NOMO-1 treated with dmso at 0.1 percent for 144 hours (cell line): ENCODE measurements at regions not wholly inside any gene's neighbourhood (a gene's known extent, or its start where the extent isn't known, plus 50 kb on each side); places are given as distances from the start of the nearest gene placed in this dataset.
"Not testable (repeated sequence)": the region's sequence is repeated elsewhere in the genome, so short reads cannot be mapped to it uniquely, and the experiment has no call there.

Experiments
- DNase-seq: peaks from one replicate; lab custom pipeline; 2025; ENCODE audit not compliant: unreplicated experiment; lab: John Stamatoyannopoulos, UW

DNA sequence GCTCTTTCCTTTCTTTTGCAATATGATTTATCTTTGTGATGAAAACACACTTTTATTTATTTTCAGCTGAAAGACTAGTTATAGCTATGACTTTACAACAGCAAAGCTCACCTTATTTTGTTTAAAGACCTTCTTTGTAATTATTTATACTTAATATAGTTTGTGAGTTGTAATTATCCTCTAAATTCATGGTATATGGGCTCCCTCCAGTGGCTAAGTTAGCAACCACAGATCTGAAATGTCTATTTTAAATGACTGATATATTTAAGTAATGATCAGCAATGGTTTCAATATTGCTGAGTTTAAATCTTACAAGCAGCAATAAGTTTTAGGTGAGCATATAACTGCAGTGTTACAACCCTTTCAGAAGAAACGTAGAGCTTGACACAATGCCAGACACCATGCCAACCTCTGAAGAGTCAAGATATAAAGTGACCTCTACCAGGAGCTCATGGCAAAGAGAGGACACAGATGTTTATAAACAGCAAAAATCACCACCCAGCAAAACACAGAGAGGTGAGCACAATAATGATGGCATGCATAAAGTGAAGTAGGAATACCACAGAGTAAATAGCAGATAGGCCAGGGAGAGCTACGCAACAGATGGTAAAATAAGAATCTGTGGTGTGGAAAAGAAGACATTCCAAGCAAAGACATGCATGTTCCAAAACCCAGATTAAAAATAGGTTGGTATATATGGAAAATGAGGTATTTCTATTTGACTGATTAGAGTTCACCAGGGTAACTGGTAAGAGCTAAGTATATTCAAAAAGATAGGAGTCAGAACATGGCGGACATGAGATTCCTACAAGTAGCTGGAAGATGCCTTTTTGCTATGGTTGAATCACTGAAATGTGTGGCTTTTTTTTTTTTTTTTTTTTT is 143.7 kb upstream of the ZNF385D start:
- DNase-seq, result no peak

DNA sequence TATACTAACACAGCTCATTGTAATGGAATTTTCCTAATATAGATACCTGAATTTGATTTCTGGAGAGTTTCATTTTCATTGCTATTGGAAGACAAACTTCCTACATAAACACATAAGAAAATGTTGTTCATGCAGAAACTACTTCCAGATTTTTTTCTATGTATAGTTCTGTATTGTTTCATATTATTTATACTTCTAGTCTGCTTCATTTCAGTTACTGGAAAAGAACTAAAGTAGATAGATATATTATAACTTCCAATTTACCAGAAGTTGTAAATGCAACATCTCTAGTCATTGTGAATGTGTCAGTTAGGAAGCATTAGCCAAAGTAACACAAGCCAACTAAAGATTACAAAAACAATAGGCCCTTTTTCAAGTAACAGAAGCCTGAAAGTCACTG is 147.3 kb upstream of the ZNF385D start:
- no peak for DNase-seq

DNA sequence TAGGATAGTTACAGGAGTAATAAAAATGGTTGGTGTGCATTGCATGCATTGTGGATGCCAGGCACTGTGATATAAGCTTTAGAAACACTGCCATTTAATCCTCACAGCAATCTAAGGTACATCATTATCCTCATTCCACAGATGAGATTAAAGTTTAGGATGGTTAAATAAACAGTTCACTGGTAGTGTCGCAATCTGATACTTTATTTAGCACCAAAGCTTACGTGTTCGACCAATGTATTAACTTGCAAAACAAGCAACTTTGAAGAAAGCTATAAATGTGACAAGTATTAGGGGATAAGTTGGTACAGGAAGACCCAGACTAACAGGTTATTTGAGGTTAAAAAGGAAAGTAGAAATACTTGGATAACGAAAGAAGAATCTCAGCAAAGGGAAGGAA is 150.5 kb upstream of the ZNF385D start:
- DNase-seq, result no peak

DNA sequence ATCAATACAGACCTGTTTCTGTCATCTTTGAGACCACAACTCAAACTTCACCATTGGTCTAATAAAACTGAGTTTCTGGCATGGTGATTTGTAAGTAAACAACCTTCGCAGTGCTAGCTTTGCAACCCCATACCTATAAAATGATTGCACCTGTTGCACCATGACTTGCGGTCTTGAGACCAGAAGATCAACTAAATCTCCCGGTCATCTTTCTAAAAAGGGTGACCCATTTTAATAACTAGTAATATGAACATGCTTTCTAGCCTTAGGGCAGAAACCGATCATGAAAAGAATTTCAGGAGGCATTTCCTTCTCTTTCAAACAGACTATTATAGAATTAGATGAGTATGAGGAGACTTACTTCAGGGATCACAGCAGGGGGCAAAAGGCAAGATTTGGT is 151.9 kb upstream of the ZNF385D start:
- DNase-seq, result no peak

DNA sequence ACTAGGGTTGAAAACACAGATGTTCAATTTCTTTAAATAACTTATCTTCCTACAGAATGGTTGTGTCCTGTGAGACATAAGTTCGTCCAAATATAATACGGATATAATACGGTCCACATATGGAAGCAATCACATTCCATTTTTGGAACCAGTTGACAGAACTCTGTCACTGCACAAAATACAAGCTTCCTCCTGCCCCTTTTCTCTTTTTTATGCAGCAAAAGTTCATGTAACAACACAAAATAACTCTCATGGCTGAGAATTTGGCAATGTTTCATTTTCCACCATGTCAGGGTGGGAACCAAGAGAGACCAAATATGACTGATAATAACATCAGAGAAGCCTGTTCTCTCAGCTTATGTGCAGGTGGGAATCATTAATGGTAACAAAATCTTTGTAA is 158.1 kb upstream of the ZNF385D start:
- no peak for DNase-seq

DNA sequence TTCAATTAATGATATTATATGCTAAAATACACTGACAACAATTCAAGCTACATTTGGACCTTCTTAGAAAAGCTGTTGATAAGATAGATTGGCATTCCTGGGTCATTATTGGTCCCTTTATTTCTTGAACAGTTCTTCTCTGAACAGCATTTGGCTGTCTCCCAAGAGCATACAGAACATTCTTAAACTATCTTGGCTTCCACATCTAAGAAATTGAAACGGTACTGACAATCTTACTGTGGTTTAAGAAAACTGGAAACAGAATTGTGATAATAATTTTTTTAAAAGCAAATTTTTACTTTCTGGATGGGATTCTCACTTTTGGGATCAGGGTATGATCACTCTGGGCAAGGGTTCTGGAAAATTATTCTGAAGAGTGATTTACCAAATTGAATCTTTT is 161.7 kb upstream of the ZNF385D start:
- no peak for DNase-seq

DNA sequence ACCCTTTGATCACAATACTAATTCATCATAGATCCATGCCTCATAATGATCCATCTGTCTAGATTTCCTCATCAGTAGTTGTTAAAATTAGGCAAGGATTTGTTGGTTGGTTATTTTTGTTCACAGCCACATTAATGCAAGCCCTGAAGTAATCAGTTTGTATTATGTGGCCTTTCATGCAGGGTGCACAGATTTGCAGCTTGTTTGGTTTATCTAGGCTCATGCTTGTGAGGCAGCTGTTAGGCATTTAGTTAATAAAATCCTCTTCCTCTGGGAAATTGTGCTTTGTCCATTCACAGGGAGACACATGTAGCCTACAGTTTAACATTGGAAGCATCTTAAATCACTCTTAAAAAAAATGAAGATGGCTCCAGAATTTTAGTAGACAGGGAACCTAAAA is 162.8 kb upstream of the ZNF385D start:
- no peak for DNase-seq

DNA sequence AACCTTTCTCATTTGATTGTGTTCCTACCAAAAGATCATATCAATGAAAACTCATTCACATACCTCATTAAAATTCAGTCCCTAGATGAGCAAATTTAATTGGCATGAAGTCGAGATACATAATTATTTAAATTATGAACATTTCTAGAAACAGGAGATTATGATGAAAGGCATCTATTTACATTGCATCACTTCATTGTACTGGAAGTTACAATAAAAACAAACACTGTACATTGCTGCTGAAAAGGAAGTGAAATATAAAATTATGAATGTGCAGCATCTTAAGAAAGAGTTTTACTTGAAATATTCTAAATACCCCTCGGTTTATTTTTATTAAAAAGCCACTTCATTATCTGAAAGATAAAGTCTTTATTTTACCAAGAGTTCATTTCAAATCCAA is 163.4 kb upstream of the ZNF385D start:
- DNase-seq, result no peak

DNA sequence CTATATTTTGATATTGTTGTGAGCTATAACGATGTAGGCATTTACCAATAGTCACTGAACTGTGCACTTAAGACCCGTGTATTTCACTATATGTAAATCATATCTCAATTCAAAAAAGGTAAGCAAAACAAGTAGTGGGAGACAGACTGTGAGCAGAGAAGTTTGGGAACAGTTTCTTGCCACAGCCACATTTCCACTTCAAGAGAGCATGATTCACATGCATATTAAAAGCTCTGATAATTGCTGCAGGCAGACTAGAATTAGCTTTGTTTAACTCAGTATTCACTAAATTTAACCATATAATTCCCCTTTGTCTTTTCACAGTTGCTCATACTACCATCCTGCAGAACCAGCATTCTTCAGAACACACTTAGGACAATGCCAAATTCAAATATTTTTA is 168.4 kb upstream of the ZNF385D start:
- DNase-seq, result no peak

DNA sequence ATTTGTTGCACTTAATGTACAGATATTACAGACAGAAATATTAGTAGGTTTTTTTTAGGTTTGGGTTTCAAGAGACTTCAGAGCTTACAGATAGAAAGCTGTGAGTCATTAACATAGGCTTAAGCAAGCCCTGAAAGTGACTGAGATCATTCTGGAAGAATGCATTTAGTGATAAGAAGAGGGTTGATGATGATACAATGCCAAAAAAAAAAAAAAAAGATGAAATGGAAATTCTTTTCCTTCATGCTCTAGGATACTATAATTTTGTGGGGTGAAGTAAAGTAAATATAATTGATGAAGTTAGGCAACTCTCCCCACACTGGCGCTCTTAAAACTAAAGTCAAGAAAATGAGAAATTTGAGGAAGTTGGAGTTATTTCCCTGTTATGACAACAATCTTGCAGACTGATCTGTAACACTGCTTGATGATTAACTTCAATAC is 169.4 kb upstream of the ZNF385D start:
- DNase-seq, result no peak

DNA sequence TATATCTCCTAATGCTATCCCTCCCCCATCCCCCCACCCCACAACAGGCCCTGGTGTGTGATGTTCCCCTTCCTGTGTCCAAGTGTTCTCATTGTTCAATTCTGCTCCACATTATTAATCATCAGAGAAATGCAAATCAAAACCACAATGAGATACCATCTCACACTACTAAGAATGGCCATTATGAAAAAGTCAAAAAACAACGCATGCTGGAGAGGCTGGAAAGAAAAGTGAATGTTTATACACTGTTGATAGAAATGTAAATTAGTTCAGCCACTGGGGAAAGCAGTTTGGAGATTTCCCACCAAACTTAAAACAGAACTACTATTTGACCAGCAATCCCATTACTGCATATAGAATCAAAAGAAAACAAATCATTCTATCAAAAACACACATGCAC is 172.1 kb upstream of the ZNF385D start:
- not testable (repeated sequence) for DNase-seq

DNA sequence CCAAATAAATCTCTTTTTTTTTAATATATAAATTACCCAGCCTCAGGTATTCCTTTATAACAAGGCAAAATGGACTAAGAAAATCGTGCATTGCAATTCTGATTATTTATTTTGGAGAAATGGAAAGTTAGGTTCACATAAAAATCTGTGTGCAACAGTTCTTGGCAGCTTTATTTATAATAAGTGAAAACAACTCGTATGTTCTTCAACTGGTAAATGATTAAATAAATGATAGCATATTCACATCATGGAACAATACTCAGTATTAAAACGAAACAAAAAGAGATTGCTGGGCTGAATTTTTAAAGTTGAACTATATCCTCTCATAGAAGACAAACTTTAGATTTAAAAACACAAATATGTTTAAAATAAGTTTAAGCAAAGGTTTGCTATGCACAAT is 176.3 kb upstream of the ZNF385D start:
- no peak for DNase-seq

DNA sequence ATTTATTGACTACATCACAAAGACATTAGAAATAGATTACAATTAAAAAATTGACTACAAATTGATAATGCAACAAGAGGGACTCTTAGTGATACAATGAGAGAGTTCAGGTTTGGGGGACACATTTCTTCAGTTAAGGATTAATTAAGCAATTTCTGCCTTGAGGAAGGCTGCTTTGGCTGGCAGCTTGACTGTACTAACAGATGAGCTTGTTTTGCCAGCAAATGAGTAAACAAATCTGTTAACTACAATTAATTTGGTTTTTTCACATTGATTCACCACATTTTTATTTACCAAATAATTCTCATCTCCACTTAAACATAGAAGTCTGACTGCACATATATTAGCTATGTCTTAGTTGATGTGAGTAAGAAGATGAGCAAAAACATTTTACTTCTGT is 183.6 kb upstream of the ZNF385D start:
- DNase-seq, result no peak

DNA sequence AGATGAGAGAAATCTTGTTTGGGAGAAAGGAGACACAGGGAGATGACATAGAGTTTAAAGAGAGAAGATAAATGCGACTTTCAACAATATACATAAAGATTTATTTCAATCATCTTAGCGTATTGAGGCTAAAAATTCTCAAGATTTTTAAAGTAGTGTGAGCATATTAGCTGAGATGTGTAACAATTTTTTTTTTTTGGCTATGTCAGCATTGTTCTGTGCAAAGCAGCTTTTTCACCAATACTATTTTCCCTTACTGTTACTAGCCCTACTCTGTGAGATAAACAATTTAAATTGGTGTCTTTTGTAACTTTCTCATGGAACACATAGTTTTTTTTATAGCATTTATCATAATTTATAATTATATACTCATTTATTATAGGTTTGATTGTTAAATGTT is 185.2 kb upstream of the ZNF385D start:
- no peak for DNase-seq

DNA sequence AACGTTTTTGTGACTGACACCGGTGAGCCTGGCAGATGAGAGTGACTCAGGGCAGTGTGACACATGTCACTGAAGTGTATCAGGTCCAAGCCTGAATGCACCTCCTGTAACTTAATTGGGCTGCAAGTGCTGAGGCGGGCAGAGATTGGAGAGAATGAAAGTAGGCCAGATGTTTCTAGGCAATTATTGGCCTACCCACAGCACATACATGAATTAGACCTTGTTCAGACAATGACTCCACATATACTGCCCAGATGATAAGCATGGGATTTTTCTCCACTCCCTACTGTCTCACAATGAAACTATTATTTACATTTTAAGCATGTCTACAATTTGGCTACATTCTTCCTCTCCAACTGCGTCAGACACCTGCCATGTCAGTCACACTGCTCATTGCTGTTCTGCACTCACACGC is 187.3 kb upstream of the ZNF385D start:
- no peak for DNase-seq

DNA sequence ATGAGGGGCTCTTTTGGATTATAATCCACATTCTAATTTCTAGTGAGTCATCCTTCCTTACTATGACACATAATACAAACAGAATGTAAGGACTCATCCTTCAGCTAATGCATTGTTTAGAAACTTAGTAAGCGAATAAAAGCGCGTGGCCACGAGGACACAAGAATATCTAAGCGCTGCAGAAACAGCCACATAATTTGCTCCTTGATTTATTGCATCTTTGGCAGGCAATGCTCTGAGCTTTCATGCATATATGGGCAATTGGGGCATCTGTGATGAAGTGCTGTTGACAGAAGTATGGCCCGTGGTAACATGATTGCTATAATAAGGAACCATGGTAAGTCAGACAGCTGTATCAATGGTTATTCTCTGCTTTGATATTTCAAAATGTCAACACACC is 191.3 kb upstream of the ZNF385D start:
- no peak for DNase-seq

DNA sequence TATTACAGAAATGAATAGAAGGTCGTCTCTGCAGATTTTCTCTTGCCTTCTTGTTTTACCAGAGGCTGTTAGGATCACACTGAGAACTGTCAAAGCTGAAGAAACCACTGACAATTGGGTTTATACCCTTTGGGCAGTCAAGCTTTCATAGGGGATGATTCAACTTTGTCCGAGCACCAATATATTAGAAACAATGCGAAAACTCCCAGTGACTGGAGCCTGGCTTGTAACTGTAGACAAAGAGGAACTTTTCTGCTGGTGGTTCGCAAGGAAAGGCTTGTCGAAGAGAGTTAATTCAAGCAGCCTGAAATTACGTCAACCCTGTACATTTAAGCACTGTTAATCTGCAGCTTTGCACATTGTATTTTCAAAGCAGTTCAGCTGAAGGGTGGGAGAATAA is 193.2 kb upstream of the ZNF385D start:
- DNase-seq, result no peak

DNA sequence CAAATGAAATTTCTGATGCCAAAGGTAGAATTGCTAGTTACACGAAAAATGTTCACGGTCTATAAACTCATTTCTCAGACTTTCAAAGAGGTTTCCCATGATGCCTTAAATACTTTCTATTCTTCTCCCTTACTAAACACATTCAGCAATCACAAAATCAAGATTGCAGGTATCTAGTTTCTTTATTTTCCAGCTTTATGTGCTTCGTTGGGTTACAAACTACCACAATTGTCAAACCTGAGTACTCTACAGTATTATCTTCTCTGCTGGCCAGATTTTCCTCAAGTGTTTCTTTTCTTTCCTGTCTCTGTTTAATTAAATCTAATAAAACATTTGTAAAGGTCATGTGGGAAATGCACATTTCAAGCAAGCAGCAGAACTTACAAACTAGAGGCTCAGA is 201.8 kb upstream of the ZNF385D start:
- DNase-seq, result no peak

DNA sequence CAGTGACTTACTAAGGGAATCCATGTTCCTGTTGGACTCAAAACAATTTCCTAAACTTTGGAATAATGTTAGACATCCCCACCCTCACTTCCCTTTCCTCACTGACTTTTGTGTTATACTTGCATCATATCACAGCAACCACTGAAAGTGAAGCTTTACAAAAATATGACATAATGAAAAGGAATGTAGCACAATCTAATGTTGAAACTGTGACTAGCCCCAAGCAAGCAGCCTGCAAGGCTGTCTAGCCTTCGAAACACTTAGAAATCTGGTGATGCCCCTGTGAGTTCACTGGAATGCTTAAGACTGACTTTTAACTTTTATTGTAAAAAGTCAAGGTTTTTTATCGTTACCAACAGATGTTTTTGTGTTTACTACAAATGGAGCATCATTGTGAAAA is 203.7 kb upstream of the ZNF385D start:
- DNase-seq, result no peak

DNA sequence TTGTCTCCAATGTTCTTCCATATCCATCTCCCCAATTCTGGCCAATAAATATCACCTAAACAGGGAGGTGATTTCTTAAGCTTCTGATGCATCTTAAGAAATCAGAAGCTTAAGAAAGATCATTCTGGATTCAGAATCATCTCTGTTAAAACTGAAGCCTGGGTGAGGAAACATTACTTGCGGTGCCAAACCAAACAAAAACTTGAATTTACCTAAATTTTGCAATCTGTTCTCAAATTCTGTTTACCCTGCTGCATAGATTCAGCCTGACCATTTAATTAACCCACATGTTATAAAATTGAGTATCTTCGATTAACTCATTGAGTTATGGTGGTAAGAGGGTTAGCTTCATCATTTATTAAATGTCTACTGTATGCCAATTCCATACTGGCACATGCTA is 204.4 kb upstream of the ZNF385D start:
- DNase-seq, result no peak

DNA sequence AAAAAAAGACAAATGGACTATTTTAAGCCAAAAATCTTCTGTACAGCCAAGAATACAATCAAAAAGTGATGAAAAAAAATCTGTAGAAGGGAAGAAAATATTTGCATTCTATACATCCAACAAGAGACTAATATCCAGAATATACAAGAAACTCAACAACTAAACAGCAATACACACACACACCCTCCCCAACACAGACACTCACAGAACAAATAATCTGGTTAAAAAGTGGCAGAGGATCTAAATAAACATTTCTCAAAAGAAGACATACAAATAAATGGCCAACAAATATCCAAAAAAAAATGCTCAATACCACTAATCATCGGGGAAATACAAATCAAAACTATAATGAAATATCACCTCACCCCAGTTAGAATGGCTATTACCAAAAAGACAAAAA is 209.0 kb upstream of the ZNF385D start:
- DNase-seq, result no peak

DNA sequence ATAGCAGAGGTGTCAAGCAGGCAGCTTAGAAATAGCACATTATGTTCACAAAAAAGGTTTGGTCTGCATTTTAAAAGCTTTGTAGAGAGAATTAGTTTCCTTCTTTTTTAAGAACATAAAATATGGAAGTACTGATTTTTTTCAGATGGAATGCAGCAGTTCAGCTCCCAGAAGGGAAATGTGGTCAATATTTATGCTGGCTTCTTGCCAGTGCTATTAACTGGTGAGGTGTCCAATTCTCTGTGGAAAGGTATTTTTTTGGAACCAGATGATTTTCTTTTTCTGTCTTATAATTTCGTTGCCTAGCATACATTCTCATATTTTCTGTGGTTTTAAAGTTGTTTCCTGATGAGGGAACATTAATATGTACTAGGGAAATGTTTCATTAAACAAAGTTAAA is 211.4 kb upstream of the ZNF385D start:
- no peak for DNase-seq

DNA sequence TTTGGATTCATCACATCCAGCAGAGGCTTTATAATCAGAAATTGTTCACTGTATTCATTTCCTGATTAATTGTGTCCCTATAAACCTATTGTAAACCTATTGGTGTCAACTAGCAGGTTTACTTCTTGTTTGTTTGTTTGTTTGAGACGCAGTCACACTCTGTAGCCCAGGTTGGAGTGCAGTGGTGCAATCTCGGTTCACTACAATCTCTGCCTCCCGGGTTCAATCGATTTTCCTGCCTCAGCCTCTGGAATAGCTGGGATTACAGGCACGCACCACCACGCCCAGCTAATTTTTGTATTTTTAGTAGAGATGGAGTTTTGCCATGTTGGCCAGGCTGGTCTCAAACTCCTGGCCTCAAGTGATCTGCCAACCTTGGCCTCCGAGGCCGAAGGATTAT is 215.4 kb upstream of the ZNF385D start:
- DNase-seq, result not testable (repeated sequence)
